WERI-Rb-1 (cell line): ENCODE measurements at regions not wholly inside any gene's neighbourhood (a gene's known extent, or its start where the extent isn't known, plus 50 kb on each side); places are given as distances from the start of the nearest gene placed in this dataset.

ENCODE experiments used
- DNase-seq: peaks from one replicate; pipeline ENCODE4 v3.0.0-alpha.2; 2020
- H3K27ac ChIP-seq: fragments of 250-450 bp; sonication (Bioruptor Pico); 2 replicates; pipeline ENCODE4 v1.5.1; 2020; ENCODE audit warnings: mild to moderate bottlenecking, moderate library complexity
- H3K27me3 ChIP-seq: fragments of 250-450 bp; sonication (Bioruptor Pico); 2 replicates; pipeline ENCODE4 v1.5.1; 2021; ENCODE audit warnings: mild to moderate bottlenecking, low read depth, moderate library complexity; ENCODE audit not compliant: insufficient read depth, severe bottlenecking
- H3K36me3 ChIP-seq: fragments of 250-450 bp; sonication (Bioruptor Pico); 2 replicates; pipeline ENCODE4 v1.5.1; 2020; ENCODE audit warnings: mild to moderate bottlenecking, moderate library complexity
- H3K4me3 ChIP-seq: 2 replicates; pipeline ENCODE4 v1.5.1; 2011; ENCODE audit warnings: low read depth, mild to moderate bottlenecking, control low read depth, low read length
- H3K9me3 ChIP-seq: fragments of 250-450 bp; sonication (Bioruptor Pico); 2 replicates; pipeline ENCODE4 v1.5.1; 2021; ENCODE audit warnings: mild to moderate bottlenecking, moderate library complexity; ENCODE audit not compliant: severe bottlenecking
- TF ChIP-seq, protein P1 (sequence below): IDR thresholded peaks from 2 replicates; pipeline ENCODE4 v1.5.1; 2011; ENCODE audit warnings: low read depth, mild to moderate bottlenecking, control low read depth, inconsistent platforms, low read length

DNA sequence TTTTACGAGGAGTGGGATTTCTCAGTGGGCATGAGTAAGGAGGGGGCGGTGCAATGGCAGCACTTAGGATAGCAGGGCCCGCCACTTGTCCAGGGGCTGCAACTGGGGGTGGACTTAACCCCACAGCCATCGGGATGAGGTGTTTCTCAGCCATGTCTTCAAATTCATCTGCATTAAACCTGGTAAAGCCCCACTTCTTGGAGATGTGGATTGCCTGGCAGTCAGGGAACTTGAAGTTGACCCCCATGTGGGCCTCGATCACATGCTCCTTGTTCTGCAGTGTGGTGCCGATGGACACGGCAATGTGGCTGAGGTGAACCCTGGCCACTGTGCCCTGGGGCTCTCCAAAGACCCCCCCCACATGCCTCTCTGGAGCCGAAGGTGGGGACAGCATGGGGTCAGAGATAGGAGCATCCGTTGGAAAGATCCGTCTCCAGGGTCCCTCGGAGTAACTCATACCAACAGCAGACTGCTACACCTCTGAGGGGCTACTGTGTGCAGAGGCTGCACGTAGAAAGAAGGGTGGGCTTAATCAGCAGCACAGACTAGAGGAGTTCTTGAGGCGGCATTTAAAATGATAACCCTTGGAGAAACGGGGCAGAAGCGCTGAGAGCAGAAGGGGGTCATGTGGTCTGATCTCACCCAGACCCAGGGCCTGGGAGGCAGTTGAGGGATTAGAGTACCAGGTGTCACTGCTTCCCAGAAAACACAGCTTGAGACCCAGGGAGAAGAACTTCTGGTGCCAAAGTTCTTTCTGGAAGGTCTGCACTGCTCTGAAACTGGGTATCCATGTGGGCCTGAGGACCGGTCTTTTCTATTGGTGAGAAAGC lies 141.4 kb downstream of the MTX3 start:
- Histone ChIP-seq H3K9me3 (no peaks in the 10 kb centered on the region), H3K27me3 (no peaks in the 10 kb centered on the region), H3K4me3 (no peak overlapping the region), H3K27ac (peak overlapping the region; percentile 75), H3K36me3 (no peaks in the 10 kb centered on the region)
- DNase-seq: peak; percentile 62
- TF ChIP-seq, protein P1, sequence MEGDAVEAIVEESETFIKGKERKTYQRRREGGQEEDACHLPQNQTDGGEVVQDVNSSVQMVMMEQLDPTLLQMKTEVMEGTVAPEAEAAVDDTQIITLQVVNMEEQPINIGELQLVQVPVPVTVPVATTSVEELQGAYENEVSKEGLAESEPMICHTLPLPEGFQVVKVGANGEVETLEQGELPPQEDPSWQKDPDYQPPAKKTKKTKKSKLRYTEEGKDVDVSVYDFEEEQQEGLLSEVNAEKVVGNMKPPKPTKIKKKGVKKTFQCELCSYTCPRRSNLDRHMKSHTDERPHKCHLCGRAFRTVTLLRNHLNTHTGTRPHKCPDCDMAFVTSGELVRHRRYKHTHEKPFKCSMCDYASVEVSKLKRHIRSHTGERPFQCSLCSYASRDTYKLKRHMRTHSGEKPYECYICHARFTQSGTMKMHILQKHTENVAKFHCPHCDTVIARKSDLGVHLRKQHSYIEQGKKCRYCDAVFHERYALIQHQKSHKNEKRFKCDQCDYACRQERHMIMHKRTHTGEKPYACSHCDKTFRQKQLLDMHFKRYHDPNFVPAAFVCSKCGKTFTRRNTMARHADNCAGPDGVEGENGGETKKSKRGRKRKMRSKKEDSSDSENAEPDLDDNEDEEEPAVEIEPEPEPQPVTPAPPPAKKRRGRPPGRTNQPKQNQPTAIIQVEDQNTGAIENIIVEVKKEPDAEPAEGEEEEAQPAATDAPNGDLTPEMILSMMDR: no peak
